CD4-positive, alpha-beta T cell treated with Interleukin-4 for 4 hours (primary cell): ENCODE measurements at regions not wholly inside any gene's neighbourhood (a gene's known extent, or its start where the extent isn't known, plus 50 kb on each side); places are given as distances from the start of the nearest gene placed in this dataset.

Experiments
- DNase-seq: peaks from one replicate; pipeline ENCODE4 v3.0.0-alpha.2; 2020

- no peak for DNase-seq
These were observed 274.4 kb downstream of the PLPP3 start for GRCh38 chr1:56304975-56305374.

DNA sequence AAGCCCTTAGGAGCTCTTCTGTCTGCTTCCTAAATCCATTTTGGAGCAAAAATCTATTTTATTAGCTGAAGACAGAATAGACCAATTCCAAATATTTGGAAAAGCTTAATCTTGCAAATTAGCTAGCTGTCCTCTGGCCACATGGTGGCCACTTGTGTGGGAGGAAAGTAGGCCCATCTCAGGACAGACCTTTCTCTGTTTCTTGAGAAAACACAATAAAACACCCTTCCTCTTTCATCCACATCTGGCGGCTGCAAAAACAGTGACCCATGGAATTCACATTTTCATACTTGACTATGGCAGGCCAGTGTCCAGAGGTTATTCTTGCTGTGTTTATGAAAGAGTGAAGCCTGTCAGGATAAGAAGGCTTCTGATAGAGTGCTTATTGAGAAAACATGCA is 275.6 kb downstream of the PLPP3 start:
- no peak for DNase-seq

DNA sequence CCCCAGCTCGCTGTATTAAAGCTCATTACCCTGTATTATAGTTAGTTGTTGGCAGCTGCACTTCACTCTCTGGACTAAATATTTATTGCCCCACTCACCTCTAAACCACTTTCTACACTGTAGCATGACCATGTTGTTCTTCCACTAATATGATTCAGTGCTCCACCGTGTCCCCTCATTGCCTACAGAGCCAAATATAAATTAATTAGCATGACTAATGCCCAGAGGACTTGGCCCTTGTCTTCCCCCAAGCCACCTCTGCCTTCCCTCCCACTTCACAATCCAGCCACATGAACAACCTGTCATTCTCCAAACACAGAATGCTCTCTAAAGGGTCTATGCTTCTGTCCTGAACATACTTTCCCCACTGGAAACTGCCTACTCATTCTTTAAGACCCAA is 276.5 kb downstream of the PLPP3 start:
- DNase-seq = no peak

DNA sequence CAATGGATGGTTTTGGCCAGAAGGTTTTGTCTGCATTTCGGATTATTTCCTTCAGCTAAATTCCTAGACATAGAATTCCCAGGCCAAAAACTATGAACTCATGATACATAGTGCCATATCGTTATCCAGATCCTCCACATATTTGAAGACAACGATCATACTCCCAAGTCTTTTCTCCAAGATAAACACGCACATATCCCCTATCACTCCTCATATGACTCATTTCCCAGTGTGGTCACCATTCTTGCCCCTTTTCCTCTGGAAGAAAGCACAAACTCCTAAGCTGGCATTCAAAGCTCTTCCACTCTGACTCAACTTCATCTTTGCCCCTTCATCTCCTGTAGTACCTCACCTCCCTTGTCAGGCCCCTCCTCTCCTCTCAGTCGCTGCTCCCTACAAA is 277.6 kb downstream of the PLPP3 start:
- no peak for DNase-seq

DNA sequence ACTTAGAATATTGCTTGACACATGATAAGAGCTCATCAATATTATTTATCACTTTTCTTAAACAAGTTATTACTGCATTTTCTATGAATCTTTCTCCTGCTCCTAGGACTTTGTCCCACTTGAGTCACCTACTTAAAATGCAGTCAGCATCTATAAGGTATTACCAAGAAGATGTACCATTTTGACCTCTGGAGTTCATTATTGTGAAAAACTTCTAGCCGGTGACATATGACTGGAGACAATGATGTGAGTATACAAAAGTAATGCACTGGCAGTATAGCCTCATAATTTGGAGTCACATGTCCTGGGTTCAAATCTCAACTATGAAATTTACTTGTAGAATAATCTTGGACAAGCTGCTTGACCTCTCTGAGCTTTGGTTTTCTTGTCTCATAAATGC is 278.5 kb downstream of the PLPP3 start:
- DNase-seq = no peak

- no peak for DNase-seq
These were observed 280.5 kb downstream of the PLPP3 start for GRCh38 chr1:56298866-56299265.

DNA sequence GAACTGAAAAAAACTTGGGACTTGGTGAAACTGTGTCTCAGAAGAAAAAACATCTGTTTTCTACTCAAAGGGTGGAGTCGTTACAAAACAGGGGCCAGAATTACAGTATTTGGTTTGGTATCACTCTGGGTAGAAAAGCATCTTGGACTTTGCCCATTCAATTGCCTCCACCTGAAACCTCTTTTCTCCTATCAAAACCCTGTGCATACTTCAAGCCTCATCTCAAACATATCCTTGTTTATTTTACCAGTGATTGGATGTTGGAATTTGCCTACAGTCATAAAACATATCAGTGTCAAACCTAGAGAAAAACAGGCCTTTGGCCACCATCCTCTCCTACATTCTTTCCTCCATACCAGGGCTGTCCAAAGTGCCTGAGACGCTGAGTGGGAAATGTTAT is 281.5 kb downstream of the PLPP3 start:
- no peak for DNase-seq

GRCh38 chr1:56297208-56297607 is 282.2 kb downstream of the PLPP3 start:
- DNase-seq = no peak

DNA sequence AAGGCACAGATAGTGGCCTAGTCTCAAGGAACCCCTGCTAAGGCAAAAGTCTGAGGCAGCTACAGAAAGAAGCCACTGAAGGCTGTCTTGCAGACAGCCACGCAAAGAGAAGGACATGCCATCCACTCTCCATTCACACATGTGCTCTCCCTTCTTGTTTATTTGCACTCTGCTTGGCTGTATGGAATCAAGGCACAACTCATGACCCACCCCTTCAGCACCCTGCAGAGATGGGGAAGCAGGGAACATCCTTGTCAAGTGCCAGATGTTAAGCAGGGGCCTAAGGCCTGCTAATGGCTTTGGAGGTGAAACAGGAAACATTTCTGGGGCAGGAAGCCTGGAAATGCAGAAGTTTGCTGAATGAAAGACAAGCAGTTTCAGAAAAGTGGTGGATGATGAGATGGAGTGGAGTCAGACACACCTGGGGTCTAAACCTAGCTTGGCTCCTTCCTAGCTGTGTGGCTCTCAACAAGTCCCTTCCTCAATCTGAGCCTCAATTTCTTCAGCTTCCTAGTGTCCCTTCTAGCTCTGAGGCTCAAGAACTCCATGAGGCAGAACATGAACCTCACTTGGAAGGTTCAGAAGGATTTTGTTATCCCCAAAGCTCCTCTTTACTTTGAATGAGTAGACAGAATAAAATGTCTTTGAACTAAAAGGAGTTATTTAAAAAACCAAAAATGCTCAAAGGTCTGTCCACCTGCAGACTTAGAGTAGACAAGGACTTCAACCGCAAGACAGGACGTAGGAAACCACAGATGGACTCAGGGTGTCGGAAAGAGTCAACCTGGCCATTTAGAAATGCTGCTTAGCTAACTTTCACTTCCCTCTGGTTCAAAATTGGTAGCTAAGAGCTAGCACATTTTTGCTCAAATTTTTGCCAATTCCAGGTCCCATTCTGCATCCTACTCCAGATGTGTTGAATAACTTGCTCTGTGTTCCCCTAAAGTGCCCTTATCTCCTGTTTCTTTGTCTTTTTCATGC is 283.1 kb downstream of the PLPP3 start:
- DNase-seq = no peak

DNA sequence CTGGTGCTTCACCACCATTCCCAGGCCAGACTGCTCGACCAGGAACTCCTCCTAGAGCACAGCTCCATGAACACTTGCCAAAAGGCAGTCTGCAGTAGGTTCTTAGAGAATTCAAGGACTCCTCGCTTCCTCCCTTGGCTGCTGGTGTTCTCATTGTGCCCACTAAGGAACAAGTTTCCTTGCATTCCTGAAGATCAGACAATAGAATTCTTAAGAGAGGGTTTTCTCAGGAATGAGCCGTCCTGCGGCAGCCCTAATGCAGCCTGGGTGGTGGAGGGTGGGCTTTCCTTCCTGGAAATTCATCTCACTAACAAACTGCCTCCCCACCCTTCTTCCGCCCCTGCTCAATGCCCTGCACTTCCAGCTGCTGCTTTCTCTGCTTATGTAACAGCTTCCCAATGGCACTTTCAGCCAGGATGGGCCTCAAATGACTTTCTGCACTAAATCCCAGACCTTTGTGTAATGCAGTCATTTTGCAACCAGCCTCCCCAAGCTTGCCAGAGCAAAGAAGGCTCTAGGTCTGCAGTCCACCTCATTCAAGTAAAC is 287.9 kb downstream of the PLPP3 start:
- DNase-seq = no peak

GRCh38 chr1:56289260-56289659 is 290.1 kb downstream of the PLPP3 start:
- no peak for DNase-seq

DNA sequence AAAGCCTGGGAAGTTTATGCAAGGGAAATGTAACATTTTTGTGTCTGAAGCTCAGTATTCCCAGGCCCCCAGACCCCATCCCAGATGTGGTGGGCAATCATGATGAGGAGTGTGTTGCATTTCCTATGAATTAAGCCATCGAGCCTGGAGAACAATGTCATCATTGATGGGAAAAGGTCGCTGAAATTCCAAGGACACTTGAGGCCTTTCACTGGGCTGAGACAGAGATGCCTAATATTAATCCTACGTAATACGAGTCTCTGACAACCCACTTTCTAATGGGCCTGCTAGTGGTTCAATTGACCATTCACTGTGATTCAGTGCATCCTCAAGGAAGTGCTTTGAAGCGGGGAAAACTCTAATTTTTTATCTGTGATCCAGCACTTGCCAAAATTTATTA is 291.6 kb downstream of the PLPP3 start:
- DNase-seq = no peak

DNA sequence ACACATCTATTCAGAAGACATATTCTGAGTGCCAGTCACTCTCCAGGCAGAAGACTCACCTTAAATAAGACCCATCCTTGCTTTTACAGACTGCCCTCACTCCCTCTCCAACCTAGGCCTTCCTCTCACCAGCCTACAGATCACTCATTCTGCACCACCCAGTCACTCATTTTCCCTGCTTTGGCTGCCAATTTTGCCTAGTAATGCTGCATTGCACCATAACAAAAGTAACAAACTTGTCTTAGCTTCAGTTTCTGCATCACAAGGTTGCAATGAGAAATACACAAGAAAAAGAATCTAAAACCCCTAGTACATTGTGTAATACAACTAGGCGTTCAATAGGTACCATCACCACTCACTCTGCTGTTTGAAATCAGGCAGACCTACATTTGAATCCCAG is 292.4 kb downstream of the PLPP3 start:
- DNase-seq = no peak

DNA sequence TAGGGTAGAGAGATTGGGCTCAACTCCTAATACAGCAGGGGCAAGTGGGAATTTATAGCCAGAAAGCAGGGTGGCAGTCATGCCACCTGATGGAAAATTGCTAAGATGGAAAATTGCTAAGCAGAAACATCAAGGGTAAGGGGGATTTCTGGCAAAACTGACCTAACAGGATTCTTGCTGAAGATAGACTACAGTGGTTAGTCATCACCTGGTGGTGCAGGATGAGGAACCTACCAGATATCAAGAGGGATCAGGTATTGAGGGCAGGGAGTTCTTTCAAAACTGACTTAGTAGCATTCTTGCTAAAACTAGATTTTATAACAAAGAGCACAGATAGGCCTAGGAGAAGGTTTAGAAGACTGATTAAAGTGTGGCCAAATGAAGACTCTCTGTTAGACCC is 292.9 kb downstream of the PLPP3 start:
- DNase-seq = no peak

GRCh38 chr1:56285554-56286402 is 293.6 kb downstream of the PLPP3 start:
- DNase-seq = no peak

DNA sequence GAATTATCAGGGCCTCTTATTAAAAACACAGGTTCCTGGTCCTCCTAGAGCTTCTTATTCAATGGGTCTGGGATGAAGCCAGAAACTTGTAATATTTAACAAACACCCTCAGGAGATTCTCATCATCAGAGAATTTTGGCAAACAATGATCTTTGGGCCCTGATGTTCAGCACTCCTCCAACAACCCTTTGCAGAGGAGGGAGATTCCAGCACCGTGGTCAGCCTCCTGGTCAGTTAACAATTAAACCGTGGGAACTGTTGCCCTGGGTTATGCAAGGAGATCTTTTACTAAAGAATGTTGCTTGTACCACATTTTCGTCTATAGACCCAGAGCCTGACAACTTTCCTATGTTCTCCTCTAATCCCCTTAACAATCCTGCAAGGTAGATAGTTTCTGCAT is 294.4 kb downstream of the PLPP3 start:
- no peak for DNase-seq

DNA sequence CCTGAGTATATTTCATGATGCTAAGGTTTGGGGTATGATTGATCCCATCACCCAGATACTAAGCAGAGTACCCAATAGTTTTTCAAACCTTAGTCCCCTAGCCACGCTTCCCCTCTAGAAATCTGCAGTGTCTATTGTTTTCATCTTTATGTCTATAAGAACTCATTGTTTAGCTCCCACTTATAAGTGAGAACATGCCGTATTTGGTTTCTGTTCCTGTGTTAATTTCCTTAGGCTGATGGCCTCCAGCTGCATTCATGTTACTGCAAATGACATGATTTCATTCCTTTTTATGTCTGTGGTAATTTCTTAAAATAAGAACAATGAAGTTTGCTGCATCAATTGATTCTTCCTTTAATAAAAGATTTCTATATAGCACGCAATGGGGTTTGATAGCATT is 301.3 kb downstream of the PLPP3 start:
- DNase-seq = no peak

DNA sequence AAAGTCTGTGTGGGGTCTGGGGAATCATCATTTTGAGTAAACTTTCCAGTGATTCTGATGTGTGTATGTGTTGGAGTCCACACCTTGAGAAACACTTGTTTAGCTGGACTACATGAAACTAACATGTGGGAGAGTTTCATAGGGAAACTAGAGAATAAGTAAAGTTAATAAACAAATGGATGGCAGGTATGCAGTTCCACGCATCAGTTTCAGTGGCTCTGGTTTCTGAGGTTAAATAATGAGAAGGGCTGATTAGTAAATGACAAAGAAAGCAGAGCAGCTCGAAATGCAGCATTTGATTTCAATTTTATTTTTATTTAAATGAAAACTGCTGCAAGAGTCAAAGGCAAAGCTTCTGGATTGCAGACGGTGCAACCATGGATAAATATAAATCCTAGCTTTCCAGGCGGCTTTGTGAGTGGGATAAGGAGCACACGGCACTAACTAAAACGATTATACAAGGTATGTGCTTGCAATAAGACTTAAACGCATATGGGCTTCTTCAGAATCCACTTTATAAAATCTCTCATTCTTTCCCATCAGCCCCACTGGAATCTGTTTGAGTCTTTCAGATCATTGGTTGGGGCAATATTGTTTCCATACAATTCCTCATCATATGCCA is 310.7 kb downstream of the PLPP3 start:
- no peak for DNase-seq

DNA sequence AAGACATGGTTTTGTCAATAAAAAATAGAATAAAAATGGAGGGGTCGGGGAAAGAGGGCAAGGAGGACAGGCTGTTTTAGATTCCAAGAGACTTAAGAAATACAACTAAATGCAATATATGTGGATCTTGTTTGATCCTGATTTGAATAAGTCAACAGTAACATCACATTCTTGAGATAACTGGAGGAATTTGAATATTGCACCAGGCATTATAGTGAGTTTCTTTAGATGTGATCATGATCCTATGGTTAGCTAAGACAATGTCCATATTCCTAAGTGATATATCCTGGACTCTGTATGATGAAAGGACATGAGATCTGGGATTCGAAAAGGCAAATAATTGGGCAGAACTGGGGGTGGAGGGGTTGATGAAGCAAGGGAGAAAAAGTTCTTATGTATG is 311.8 kb downstream of the PLPP3 start:
- DNase-seq = no peak

DNA sequence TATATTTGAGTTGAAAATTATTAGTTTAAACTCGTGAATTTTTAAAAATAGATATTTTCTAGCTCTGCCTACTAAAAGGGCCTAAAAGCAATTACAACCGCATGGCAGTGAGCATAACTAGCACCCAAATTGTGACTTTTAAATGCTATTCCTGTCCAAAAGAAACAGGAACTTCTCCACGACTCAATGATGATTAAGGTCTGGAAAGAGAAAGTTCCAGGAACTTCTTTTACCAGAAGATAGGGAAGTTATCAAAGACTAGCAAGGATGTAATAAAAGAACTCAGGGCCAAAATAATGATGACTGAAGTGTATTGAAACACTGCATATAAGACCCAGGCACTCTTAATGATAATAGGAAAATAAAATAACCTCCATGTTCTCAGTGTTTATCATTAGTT is 313.0 kb downstream of the PLPP3 start:
- no peak for DNase-seq

DNA sequence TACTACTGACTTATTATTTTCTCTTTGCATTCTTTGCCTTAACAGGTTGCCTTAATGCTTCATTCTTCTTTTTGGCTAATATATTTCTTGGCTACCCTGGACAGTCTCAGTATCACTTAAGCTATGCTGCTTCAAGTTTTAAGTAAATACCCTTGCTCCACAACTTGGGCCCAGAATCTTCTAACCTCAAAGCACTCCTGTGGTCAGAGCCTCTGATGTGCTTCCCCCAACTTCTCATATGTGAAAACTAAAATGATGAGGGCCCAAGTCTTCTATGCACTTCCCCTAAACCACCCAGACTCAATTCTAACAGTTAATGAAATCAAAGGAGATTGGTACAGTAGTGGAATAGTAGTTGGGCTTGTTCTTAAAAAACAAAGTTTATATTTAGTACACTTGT is 314.1 kb downstream of the PLPP3 start:
- DNase-seq = no peak

DNA sequence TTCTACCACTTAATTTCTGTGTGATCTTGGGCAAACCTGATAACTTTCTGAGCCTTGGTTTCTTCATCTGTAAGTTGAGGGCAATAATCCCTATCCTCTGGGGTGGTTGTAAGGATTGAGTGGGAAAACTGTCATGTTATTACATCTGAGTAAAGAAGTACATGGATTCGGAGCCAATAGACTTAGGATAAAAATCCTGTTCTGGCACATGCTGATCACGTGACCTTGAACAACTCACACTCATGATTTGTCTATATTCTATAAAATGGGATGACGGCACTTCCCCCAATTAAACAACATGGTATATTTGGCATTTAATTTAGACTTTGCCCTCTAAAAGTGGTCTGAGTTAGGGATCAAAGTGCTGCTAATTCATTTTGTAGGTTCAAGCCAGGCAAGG is 315.5 kb downstream of the PLPP3 start:
- DNase-seq = no peak

- DNase-seq = no peak
These were observed 321.0 kb downstream of the PLPP3 start for GRCh38 chr1:56258371-56258770.
